GM21576 (cell line): ENCODE measurements at regions not wholly inside any gene's neighbourhood (a gene's known extent, or its start where the extent isn't known, plus 50 kb on each side); places are given as distances from the start of the nearest gene placed in this dataset.
"Not testable (repeated sequence)": the region's sequence is repeated elsewhere in the genome, so short reads cannot be mapped to it uniquely, and the experiment has no call there.

ENCODE experiments used
- ATAC-seq: cut with Tn5 transposase; IDR thresholded peaks from one replicate; pipeline ENCODE4 v1.9.1; 2021; ENCODE audit warnings: mild to moderate bottlenecking, moderate library complexity; ENCODE audit not compliant: unreplicated experiment

DNA sequence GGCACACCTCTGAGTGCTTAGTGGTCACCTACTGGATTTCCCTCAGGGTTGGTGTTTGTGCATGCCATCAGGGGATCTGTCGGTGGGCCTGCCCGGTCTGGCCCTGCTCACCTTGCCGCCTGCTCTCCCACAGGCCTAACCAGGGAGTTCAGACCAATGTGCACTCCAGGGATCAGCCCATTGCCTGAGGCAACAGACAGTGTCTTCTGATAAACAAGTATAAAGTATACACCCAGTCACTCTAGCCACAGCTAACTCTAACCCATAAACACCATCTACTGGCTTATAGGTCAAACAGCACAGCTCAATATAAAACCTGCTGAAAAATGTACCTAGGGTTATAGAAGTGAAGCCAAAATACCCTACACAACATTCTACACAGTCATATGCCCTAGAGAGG lies 1300.0 kb downstream of the PLA2G4A start:
- no peak for ATAC-seq

GRCh38 chr1:188129856-188130838 lies 1301.4 kb downstream of the PLA2G4A start:
- no peak for ATAC-seq

DNA sequence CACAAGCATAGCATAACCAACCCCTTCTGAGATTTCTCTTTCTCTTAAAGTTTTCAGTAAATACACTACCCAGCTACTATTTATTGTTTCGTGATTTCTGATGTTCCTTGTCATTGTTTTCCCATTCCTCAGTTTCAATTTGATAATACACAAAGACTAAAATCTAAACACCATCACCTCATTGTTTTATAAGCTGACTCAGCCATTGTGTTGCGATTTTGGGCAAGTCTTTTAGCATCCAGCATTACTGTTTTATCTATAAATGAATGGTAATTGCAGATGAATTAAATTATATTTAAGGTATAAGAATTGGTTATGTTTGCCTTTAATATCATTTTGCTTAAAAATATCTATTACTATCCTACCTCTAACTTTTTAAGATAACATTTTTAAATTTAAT lies 1308.5 kb downstream of the PLA2G4A start:
- ATAC-seq = no peak

DNA sequence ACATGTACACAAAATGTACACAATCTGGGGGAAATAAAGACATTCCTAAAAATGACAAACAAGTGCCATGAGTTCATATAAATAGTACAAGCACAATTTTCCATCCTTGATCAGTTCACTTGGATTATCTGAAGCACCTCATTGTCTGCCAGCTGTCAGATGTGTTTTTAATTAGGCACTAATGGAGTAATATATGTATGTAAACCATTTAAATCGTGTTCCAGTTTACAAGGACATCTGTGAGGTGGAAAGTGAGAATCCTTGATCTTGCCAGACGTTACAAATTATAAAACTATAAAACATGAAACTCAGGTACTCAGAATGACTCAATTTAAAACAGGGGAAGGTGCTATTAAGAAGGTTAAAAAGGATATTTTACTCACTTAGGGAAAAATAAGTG lies 1312.2 kb downstream of the PLA2G4A start:
- no peak for ATAC-seq

DNA sequence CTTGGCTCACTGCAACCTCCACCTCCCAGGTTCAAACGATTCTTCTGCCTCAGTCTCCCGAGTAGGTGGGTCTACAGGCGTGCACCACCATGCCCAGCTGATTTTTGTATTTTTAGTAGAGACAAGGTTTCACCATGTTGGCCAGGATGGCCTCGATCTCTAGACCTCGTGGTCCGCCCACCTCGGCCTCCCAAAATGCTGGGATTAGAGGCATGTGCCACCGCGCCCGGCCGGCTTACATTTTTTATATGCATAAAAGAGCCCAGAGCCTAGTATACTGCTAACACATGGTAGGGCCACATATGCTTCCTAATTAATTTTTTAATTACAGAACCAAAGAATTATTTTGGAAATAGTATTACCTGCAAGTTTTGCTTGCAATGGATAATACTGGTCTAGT lies 1325.4 kb downstream of the PLA2G4A start:
- no peak for ATAC-seq

- ATAC-seq = no peak
Observed at GRCh38 chr1:188154761-188155160, 1326.0 kb downstream of the PLA2G4A start.

GRCh38 chr1:188155261-188155660 lies 1326.5 kb downstream of the PLA2G4A start:
- no peak for ATAC-seq

DNA sequence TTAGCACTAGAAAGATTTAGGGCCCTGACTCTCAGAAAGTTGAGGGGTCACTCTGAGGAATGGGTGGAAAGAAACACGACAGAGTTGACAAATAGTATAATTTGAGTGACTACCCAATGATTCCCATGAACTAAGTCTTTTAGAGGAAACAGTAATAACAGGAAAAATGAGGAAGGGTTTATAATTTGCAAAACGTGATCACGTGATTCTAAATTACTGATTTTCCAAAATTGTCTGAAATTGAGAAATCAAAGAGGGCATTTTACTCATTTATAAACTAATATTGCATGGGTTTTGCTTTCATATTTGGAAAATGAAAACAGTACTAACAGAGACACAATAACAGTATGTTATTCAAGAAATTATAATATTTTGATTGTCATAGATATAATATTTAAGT lies 1335.7 kb downstream of the PLA2G4A start:
- ATAC-seq = no peak

DNA sequence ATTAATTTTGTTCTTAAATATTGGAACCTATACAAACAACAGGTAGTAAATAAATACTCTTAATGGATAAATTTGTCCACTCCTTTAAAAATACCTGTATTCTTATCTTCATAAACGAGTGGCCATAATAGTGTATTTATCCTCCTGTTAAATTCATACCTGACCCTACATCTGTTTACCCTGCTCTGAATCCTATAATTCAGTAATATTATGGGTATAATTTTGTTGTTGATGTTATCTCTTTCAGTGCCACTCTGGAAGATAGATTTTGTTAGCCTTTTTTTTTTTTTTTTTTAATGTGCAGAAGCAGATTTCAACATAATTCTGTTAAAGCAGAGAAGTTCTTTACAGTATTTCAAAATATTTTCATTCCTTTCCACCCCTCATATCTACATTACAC lies 1337.9 kb downstream of the PLA2G4A start:
- ATAC-seq = no peak

GRCh38 chr1:188169971-188170370 lies 1341.2 kb downstream of the PLA2G4A start:
- no peak for ATAC-seq

DNA sequence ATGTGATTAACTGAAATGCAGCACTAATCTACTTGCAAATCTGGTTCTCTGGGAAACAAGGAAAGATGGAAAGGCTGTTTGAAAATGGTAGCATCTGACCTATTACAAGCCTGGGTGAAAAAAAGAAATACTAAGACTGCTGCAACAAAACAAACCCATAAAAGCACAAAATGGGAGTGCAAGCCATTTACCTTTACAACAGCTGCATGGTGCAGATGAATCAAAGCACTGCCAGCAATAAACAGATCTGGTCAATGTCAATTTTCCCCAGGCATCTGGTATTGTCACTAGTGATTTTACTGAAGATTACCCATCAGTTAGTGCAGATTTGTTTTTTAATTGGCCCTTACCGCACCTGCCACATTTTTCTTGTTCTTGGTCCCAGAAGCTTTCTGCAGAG lies 1341.7 kb downstream of the PLA2G4A start:
- no peak for ATAC-seq

DNA sequence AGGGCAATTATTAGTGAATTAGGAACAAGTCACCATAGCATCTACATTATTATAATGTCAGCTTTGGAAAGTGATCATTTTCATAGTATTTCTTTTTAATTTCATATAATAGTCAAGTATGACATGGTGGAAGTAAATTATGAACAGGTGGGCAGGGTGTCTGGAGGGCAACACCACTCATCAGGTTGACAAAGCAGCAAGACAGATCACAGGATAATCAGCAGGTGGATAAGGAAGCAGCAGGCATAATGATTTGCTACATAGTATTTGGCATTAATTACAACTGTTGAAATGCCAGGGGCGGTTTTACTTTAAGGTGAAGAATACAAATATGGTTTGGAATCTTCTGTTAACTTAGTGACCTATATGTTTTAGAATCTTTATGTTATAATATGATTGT lies 1342.2 kb downstream of the PLA2G4A start:
- ATAC-seq = no peak

GRCh38 chr1:188182063-188182462 lies 1353.3 kb downstream of the PLA2G4A start:
- ATAC-seq = not testable (repeated sequence)

DNA sequence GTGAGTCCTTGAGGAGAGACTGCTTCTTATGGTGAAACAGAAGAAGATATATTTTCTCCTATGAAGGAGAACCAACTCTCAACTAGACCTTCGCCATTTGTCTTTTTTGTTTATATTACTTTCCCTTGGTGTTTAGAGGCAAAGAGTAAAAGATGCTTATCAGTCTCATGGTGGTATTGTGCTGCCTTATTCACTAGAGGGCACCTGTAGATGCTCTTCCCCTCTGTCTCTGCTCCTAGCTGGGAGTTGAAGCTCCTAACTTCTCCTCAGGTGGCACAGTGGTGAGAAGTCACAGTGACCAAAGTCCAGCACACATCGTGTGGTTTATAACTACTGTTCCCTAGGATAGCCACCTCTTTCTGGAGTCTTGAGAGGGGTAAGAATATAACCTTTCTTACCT lies 1359.6 kb downstream of the PLA2G4A start:
- no peak for ATAC-seq

- ATAC-seq = no peak
Observed at GRCh38 chr1:188194916-188195315, 1366.2 kb downstream of the PLA2G4A start.

GRCh38 chr1:188218289-188218688 lies 1389.5 kb downstream of the PLA2G4A start:
- no peak for ATAC-seq

GRCh38 chr1:188220051-188220450 lies 1391.3 kb downstream of the PLA2G4A start:
- ATAC-seq = no peak

GRCh38 chr1:188224263-188224662 lies 1395.5 kb downstream of the PLA2G4A start:
- no peak for ATAC-seq

GRCh38 chr1:188225975-188226374 lies 1397.2 kb downstream of the PLA2G4A start:
- no peak for ATAC-seq

GRCh38 chr1:188228623-188229022 lies 1399.9 kb downstream of the PLA2G4A start:
- no peak for ATAC-seq

GRCh38 chr1:188237573-188238348 lies 1409.0 kb downstream of the PLA2G4A start:
- ATAC-seq = no peak
